ENCODE measurements at regions not wholly inside any gene's neighbourhood (a gene's known extent, or its start where the extent isn't known, plus 50 kb on each side); places are given as distances from the start of the nearest gene placed in this dataset.

GRCh38 chr9:135334953-135335460 lies 144.6 kb upstream of the PPP1R26 start:
- Histone ChIP-seq H3K9ac (ENCODE audit: low read length) (no peak overlapping the region), H3K4me2 (replicated peaks; ENCODE audit: low read depth, low read length, poor library complexity, severe bottlenecking) (no peak overlapping the region), H3K27ac (ENCODE audit: low read length in 2 of 2) (no peak overlapping the region), H3K79me2 (ENCODE audit: control insufficient read depth, insufficient read depth, low read length) (no peaks in the 10 kb centered on the region), H3K9me3 (ENCODE audit: control extremely low read depth in 1 of 3, control insufficient read depth in 2 of 3, insufficient read depth in 1 of 3, low read length in 2 of 3) (no peaks in the 10 kb centered on the region), H4K20me1 (ENCODE audit: control insufficient read depth, insufficient read depth, low read length, poor library complexity, severe bottlenecking) (no peaks in the 10 kb centered on the region), H3K4me1 (ENCODE audit: control insufficient read depth in 2 of 2, insufficient read depth in 2 of 2, low read length in 2 of 2) (no peaks in the 10 kb centered on the region), H3K27me3 (replicated peaks in 1 of 4; ENCODE audit: control extremely low read depth in 1 of 4, control insufficient read depth in 3 of 4, insufficient read depth in 4 of 4, low read length in 3 of 4) (peaks cover 0 to 2% (median 0%) of the 10 kb centered on the region in 4 experiments), H3K36me3 (replicated peaks in 1 of 2; ENCODE audit: control extremely low read depth in 1 of 2, control insufficient read depth in 1 of 2, extremely low read depth in 1 of 2, insufficient read depth in 2 of 2, low read length in 1 of 2) (no peaks in the 10 kb centered on the region), H3K4me3 (ENCODE audit: control extremely low read depth in 1 of 5, extremely low read depth in 1 of 5, insufficient read depth in 1 of 5, low read depth in 2 of 5, low read length in 4 of 5) (no peak overlapping the region), H2AFZ (ENCODE audit: insufficient read depth, low read depth, low read length, poor library complexity, severe bottlenecking) (no peak overlapping the region)
- Mint-ChIP-seq H3K4me3 (no peak overlapping the region), H3K4me1 (no peaks in the 10 kb centered on the region), H3K9me3 (ENCODE audit: insufficient read depth) (no peaks in the 10 kb centered on the region), H3K27ac (no peak overlapping the region), H3K27me3 (peaks cover 5% of the 10 kb centered on the region)
- ChIA-PET POLR2A (no interaction called here), CTCF (no interaction called here)
- DNase-seq (no peak), ATAC-seq (ENCODE audit: low read depth) (no peak)
- TF ChIP-seq CTCF (IDR thresholded peaks at IDR 0.05): no peak
- no peak for TF ChIP-seq EZH2 (IDR thresholded peaks at IDR 0.05; ENCODE audit: borderline replicate concordance, insufficient read depth, low read depth, low read length, poor library complexity, severe bottlenecking)
- WGBS (ENCODE audit: insufficient coverage): 94% methylated on average over 9 of the region's 9 CpGs
- intact Hi-C loops (cut with micrococcal nuclease): no loop called here

- Mint-ChIP-seq H3K4me3 (no peak overlapping the region), H3K27me3 (peaks cover 3% of the 10 kb centered on the region), H3K9me3 (ENCODE audit: insufficient read depth) (no peaks in the 10 kb centered on the region), H3K4me1 (no peaks in the 10 kb centered on the region), H3K27ac (no peak overlapping the region)
- ATAC-seq (ENCODE audit: low read depth) (no peak), DNase-seq (no peak)
- POLR2A ChIA-PET: no interaction called here
- CTCF ChIA-PET: no interaction called here
- Histone ChIP-seq H4K20me1 (ENCODE audit: control insufficient read depth, insufficient read depth, low read length, poor library complexity, severe bottlenecking) (no peaks in the 10 kb centered on the region), H3K9me3 (ENCODE audit: control extremely low read depth in 1 of 3, control insufficient read depth in 2 of 3, insufficient read depth in 1 of 3, low read length in 2 of 3) (no peaks in the 10 kb centered on the region), H3K4me1 (ENCODE audit: control insufficient read depth in 2 of 2, insufficient read depth in 2 of 2, low read length in 2 of 2) (no peaks in the 10 kb centered on the region), H2AFZ (ENCODE audit: insufficient read depth, low read depth, low read length, poor library complexity, severe bottlenecking) (no peak overlapping the region), H3K9ac (ENCODE audit: low read length) (no peak overlapping the region), H3K4me2 (replicated peaks; ENCODE audit: low read depth, low read length, poor library complexity, severe bottlenecking) (no peak overlapping the region), H3K4me3 (ENCODE audit: control extremely low read depth in 1 of 5, extremely low read depth in 1 of 5, insufficient read depth in 1 of 5, low read depth in 2 of 5, low read length in 4 of 5) (no peak overlapping the region), H3K27me3 (replicated peaks in 1 of 4; ENCODE audit: control extremely low read depth in 1 of 4, control insufficient read depth in 3 of 4, insufficient read depth in 4 of 4, low read length in 3 of 4) (no peaks in the 10 kb centered on the region), H3K79me2 (ENCODE audit: control insufficient read depth, insufficient read depth, low read length) (no peaks in the 10 kb centered on the region), H3K27ac (ENCODE audit: low read length in 2 of 2) (no peak overlapping the region), H3K36me3 (replicated peaks in 1 of 2; ENCODE audit: control extremely low read depth in 1 of 2, control insufficient read depth in 1 of 2, extremely low read depth in 1 of 2, insufficient read depth in 2 of 2, low read length in 1 of 2) (no peaks in the 10 kb centered on the region)
- TF ChIP-seq EZH2 (IDR thresholded peaks at IDR 0.05; ENCODE audit: borderline replicate concordance, insufficient read depth, low read depth, low read length, poor library complexity, severe bottlenecking): no peak
- no peak for TF ChIP-seq CTCF (IDR thresholded peaks at IDR 0.05)
- intact Hi-C loops (cut with micrococcal nuclease): no loop called here
- WGBS (ENCODE audit: insufficient coverage): 96% methylated on average over 13 of the region's 14 CpGs
These were observed 143.8 kb upstream of the PPP1R26 start for GRCh38 chr9:135335691-135336181.
